ENCODE measurements at regions not wholly inside any gene's neighbourhood (a gene's known extent, or its start where the extent isn't known, plus 50 kb on each side); places are given as distances from the start of the nearest gene placed in this dataset.
"Not testable (repeated sequence)": the region's sequence is repeated elsewhere in the genome, so short reads cannot be mapped to it uniquely, and the experiment has no call there.

DNA sequence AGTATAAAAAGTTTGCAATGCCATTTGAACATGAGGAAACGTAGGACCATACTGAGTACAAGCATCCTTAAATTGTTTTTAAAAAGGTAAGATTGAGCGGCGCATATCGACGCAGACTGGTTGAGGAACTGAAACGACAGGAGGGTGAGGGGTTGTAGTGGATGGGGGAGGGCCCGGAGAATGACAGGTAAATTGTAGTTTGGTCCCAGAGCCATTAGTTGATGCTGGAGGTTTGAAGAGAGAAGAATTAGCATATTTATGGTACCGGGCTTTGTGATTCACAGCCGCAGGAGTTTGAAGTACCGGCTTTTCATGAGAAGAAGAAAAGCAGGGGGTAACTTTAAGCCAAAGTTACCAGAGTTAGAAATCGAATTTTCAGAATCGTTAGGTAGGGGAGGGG is 179.5 kb downstream of the OTOP1 start:
- TF ChIP-seq, protein P1, sequence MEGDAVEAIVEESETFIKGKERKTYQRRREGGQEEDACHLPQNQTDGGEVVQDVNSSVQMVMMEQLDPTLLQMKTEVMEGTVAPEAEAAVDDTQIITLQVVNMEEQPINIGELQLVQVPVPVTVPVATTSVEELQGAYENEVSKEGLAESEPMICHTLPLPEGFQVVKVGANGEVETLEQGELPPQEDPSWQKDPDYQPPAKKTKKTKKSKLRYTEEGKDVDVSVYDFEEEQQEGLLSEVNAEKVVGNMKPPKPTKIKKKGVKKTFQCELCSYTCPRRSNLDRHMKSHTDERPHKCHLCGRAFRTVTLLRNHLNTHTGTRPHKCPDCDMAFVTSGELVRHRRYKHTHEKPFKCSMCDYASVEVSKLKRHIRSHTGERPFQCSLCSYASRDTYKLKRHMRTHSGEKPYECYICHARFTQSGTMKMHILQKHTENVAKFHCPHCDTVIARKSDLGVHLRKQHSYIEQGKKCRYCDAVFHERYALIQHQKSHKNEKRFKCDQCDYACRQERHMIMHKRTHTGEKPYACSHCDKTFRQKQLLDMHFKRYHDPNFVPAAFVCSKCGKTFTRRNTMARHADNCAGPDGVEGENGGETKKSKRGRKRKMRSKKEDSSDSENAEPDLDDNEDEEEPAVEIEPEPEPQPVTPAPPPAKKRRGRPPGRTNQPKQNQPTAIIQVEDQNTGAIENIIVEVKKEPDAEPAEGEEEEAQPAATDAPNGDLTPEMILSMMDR (IDR thresholded peaks at IDR 0.05; ENCODE audit: insufficient read depth, low read length, poor library complexity, severe bottlenecking) = not testable (repeated sequence)
- not testable (repeated sequence) for TF ChIP-seq EZH2phosphoT487 (conservative IDR thresholded peaks at IDR 0.05; ENCODE audit: low read length)
